RWPE2 (cell line): ENCODE measurements at regions not wholly inside any gene's neighbourhood (a gene's known extent, or its start where the extent isn't known, plus 50 kb on each side); places are given as distances from the start of the nearest gene placed in this dataset.

ENCODE experiments used
- ATAC-seq: fragments of 200-7000 bp; cut with Tn5 transposase; 3 replicates; pipeline ENCODE4 v1.9.1; 2021; ENCODE audit warnings: low read depth
- DNase-seq: peaks from one replicate; pipeline ENCODE4 v3.0.0-alpha.2; 2020; ENCODE audit warnings: low spot score
- H3K27ac ChIP-seq: fragments of 450-650 bp; 2 replicates; pipeline ENCODE4 v1.5.1; 2017; ENCODE audit warnings: mild to moderate bottlenecking; ENCODE audit not compliant: poor library complexity, severe bottlenecking
- H3K27me3 ChIP-seq: fragments of 250-450 bp; sonication (Bioruptor Pico); 2 replicates; pipeline ENCODE4 v1.5.1; 2021; ENCODE audit warnings: mild to moderate bottlenecking, moderate library complexity; ENCODE audit not compliant: insufficient read depth, poor library complexity, severe bottlenecking
- H3K36me3 ChIP-seq: fragments of 250-450 bp; sonication (Bioruptor Pico); 2 replicates; pipeline ENCODE4 v1.5.1; 2020; ENCODE audit warnings: low read depth, mild to moderate bottlenecking, moderate library complexity
- H3K4me1 ChIP-seq: fragments of 250-450 bp; sonication (Bioruptor Pico); 2 replicates; pipeline ENCODE4 v1.5.1; 2021; ENCODE audit warnings: mild to moderate bottlenecking, moderate library complexity; ENCODE audit not compliant: insufficient read depth, poor library complexity, severe bottlenecking
- H3K4me3 ChIP-seq: fragments of 250-450 bp; sonication (Bioruptor Pico); 2 replicates; pipeline ENCODE4 v1.5.1; 2021; ENCODE audit warnings: mild to moderate bottlenecking, moderate library complexity; ENCODE audit not compliant: severe bottlenecking
- H3K9me3 ChIP-seq: fragments of 250-450 bp; sonication (Bioruptor Pico); 2 replicates; pipeline ENCODE4 v1.5.1; 2021; ENCODE audit warnings: mild to moderate bottlenecking, moderate library complexity; ENCODE audit not compliant: severe bottlenecking
- TF ChIP-seq, protein P1 (sequence below): fragments of 450-650 bp; IDR thresholded peaks from one replicate; pipeline ENCODE4 v1.5.1; 2017; ENCODE audit warnings: mild to moderate bottlenecking, moderate library complexity; ENCODE audit not compliant: poor library complexity, severe bottlenecking

DNA sequence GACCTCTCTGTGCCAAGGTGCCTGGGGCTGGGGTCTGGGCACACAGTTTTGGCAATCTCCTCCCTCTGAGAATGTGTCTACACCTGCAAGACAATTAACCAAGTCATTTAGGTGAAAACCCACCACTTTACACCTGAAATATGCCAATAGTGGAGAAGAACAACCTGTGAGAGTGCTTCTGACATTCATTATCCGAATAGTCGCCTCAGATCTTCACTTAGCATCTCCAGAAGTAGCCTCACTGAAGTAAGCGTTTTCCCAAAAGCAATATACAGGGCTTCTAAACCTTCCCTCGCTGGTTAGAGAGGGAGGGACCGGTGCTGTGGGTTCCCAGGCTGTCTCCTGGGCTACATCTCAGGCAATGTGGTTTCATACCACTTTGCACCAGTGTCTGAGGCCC, 173.5 kb downstream of the DDX1 start:
- no peaks in the 10 kb centered on the region for H3K36me3 ChIP-seq
- DNase-seq (no peak), ATAC-seq (no peak)
- H3K27me3 ChIP-seq: no peaks in the 10 kb centered on the region
- no peaks in the 10 kb centered on the region for H3K4me1 ChIP-seq
- no peak overlapping the region for H3K4me3 ChIP-seq
- no peaks in the 10 kb centered on the region for H3K9me3 ChIP-seq
- TF ChIP-seq, protein P1, sequence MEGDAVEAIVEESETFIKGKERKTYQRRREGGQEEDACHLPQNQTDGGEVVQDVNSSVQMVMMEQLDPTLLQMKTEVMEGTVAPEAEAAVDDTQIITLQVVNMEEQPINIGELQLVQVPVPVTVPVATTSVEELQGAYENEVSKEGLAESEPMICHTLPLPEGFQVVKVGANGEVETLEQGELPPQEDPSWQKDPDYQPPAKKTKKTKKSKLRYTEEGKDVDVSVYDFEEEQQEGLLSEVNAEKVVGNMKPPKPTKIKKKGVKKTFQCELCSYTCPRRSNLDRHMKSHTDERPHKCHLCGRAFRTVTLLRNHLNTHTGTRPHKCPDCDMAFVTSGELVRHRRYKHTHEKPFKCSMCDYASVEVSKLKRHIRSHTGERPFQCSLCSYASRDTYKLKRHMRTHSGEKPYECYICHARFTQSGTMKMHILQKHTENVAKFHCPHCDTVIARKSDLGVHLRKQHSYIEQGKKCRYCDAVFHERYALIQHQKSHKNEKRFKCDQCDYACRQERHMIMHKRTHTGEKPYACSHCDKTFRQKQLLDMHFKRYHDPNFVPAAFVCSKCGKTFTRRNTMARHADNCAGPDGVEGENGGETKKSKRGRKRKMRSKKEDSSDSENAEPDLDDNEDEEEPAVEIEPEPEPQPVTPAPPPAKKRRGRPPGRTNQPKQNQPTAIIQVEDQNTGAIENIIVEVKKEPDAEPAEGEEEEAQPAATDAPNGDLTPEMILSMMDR: no peak
- H3K27ac ChIP-seq: no peak overlapping the region

DNA sequence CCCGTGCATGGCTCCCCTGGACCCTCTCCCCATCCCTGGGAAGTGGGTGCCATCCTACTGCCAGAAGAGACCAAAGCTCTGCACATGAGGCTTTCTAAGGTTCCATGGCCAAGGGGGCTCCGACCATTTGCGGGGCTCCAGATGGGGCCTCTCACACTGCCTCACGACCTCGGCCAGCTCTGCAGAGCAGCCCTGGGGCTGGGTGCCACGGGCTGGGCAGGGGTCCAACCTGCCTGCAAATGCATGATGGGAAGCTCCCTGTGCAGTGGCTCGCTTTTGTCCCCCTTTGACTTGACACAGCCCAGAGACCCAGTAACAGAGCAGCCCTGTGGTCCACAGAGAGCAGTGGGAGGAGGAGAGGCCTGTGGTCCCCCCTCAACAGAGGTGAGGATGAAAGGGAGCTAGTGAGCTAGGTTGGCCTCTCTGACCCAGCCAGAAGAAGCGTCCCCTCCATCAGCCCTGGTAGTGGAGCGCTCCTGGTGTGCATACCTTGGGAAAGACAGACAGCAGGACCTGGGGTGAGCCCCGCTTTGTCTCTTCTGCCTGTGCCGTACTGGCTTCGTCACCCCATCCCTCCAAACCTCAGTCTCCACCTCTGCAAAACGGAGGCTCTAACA, 174.1 kb downstream of the DDX1 start:
- Histone ChIP-seq H3K36me3 (no peaks in the 10 kb centered on the region), H3K9me3 (no peaks in the 10 kb centered on the region), H3K4me1 (no peaks in the 10 kb centered on the region), H3K4me3 (no peak overlapping the region), H3K27me3 (no peaks in the 10 kb centered on the region), H3K27ac (no peak overlapping the region)
- no peak for DNase-seq
- TF ChIP-seq, protein P1: no peak
- no peak for ATAC-seq

- TF ChIP-seq, protein P1: no peak
- no peaks in the 10 kb centered on the region for H3K27me3 ChIP-seq
- DNase-seq (no peak), ATAC-seq (no peak)
- H3K4me1 ChIP-seq: no peaks in the 10 kb centered on the region
- no peaks in the 10 kb centered on the region for H3K36me3 ChIP-seq
- H3K27ac ChIP-seq: no peak overlapping the region
- no peaks in the 10 kb centered on the region for H3K9me3 ChIP-seq
- H3K4me3 ChIP-seq: no peak overlapping the region
Measured at GRCh38 chr2:15766303-15766861, 174.0 kb upstream of the MYCN start.

DNA sequence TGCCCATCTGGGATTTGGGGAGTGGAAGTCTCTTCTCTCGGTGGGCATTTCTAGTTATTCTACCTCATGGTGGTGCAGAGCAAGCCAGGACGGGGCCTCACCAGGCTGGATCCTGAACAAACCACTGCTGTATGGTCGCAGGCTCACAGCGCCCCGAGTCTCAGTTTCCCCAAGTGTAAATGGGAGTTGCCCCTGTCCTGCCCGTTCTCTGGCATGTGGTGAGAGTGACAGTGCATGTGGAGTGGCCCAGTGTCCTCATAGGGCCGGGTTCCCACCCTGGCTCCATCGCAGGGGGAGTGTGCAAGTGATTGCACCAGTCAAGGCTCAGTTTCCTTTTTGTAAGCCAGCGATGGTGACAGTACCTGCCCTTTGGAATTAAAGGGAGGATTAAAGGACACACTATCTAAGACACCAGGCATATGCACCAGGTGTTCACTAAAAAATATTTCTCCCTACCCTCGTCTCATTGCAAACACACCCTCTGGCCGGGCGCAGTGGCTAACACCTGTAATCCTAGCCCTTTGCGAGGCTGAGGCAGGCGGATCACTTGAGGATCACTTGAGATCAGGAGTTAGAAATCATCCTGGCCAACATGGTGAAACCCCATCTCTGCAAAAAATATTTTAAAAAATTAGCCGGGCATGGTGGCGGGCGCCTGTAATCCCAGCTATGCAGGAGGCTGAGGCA, 173.3 kb upstream of the MYCN start:
- no peak for DNase-seq
- Histone ChIP-seq H3K4me3 (no peak overlapping the region), H3K4me1 (no peaks in the 10 kb centered on the region), H3K9me3 (no peaks in the 10 kb centered on the region), H3K27ac (no peak overlapping the region), H3K36me3 (no peaks in the 10 kb centered on the region), H3K27me3 (no peaks in the 10 kb centered on the region)
- no peak for ATAC-seq
- TF ChIP-seq, protein P1: no peak

- ATAC-seq: no peak
- TF ChIP-seq, protein P1: no peak
- DNase-seq: no peak
- Histone ChIP-seq H3K36me3 (no peaks in the 10 kb centered on the region), H3K9me3 (no peaks in the 10 kb centered on the region), H3K27ac (no peak overlapping the region), H3K4me3 (no peak overlapping the region), H3K27me3 (no peaks in the 10 kb centered on the region), H3K4me1 (no peaks in the 10 kb centered on the region)
Measured at GRCh38 chr2:15767679-15768078, 172.7 kb upstream of the MYCN start.
